HG03457 (cell line): ENCODE measurements at regions not wholly inside any gene's neighbourhood (a gene's known extent, or its start where the extent isn't known, plus 50 kb on each side); places are given as distances from the start of the nearest gene placed in this dataset.

ENCODE experiments used
- ATAC-seq: cut with Tn5 transposase; IDR thresholded peaks from one replicate; pipeline ENCODE4 v1.9.1; 2021; ENCODE audit warnings: moderate number of reproducible peaks; ENCODE audit not compliant: unreplicated experiment

- ATAC-seq: no peak
These were observed 468.0 kb downstream of the HTR7 start for GRCh38 chr10:90389876-90390275.

GRCh38 chr10:90394311-90394710 lies 463.5 kb downstream of the HTR7 start:
- ATAC-seq: no peak

GRCh38 chr10:90396721-90397120 lies 461.1 kb downstream of the HTR7 start:
- ATAC-seq: no peak

- no peak for ATAC-seq
These were observed 459.3 kb downstream of the HTR7 start for GRCh38 chr10:90398566-90398965.

GRCh38 chr10:90399782-90400181 lies 458.1 kb downstream of the HTR7 start:
- no peak for ATAC-seq

- no peak for ATAC-seq
These were observed 454.4 kb downstream of the HTR7 start for GRCh38 chr10:90403211-90404000.

GRCh38 chr10:90407131-90407530 lies 450.7 kb downstream of the HTR7 start:
- no peak for ATAC-seq

- no peak for ATAC-seq
These were observed 450.0 kb downstream of the HTR7 start for GRCh38 chr10:90407851-90408250.

GRCh38 chr10:90412582-90412981 lies 445.3 kb downstream of the HTR7 start:
- no peak for ATAC-seq

GRCh38 chr10:90413196-90413595 lies 444.6 kb downstream of the HTR7 start:
- no peak for ATAC-seq

- no peak for ATAC-seq
These were observed 442.9 kb downstream of the HTR7 start for GRCh38 chr10:90414926-90415325.

- ATAC-seq: no peak
These were observed 440.8 kb downstream of the HTR7 start for GRCh38 chr10:90417029-90417428.

GRCh38 chr10:90417476-90418210 lies 440.2 kb downstream of the HTR7 start:
- ATAC-seq: no peak

GRCh38 chr10:90418869-90419652 lies 438.8 kb downstream of the HTR7 start:
- ATAC-seq: no peak

- ATAC-seq: peak; percentile 84
These were observed 437.1 kb downstream of the HTR7 start for GRCh38 chr10:90420637-90421318.

GRCh38 chr10:90421874-90422273 lies 436.0 kb downstream of the HTR7 start:
- ATAC-seq: no peak

GRCh38 chr10:90424730-90425129 lies 433.1 kb downstream of the HTR7 start:
- ATAC-seq: no peak

- ATAC-seq: no peak
These were observed 427.7 kb downstream of the HTR7 start for GRCh38 chr10:90430186-90430585.

GRCh38 chr10:90432866-90433265 lies 425.0 kb downstream of the HTR7 start:
- ATAC-seq: no peak

- no peak for ATAC-seq
These were observed 422.5 kb downstream of the HTR7 start for GRCh38 chr10:90435296-90435695.

GRCh38 chr10:90437452-90437851 lies 420.4 kb downstream of the HTR7 start:
- ATAC-seq: no peak
